DOHH2 (cell line): ENCODE measurements at regions not wholly inside any gene's neighbourhood (a gene's known extent, or its start where the extent isn't known, plus 50 kb on each side); places are given as distances from the start of the nearest gene placed in this dataset.

Experiments used
- CTCF ChIP-seq: fragments of 200-600 bp; sonication (generic); IDR thresholded peaks from one replicate; pipeline ENCODE4 v1.5.1; 2014; ENCODE audit warnings: antibody characterized with exemption, mild to moderate bottlenecking, low read depth, low read length; ENCODE audit not compliant: poor library complexity, severe bottlenecking
- EZH2phosphoT487 ChIP-seq: fragments of 200-600 bp; sonication (generic); IDR thresholded peaks from 2 replicates; pipeline ENCODE4 v1.6.1; 2017; ENCODE audit warnings: borderline replicate concordance, mild to moderate bottlenecking, antibody characterized with exemption, low read length, moderate library complexity, mixed read lengths

GRCh38 chr5:97641081-97641480 is 458.0 kb upstream of the RIOK2 start:
- TF ChIP-seq CTCF (no peak), EZH2phosphoT487 (no peak)
